ENCODE measurements at regions not wholly inside any gene's neighbourhood (a gene's known extent, or its start where the extent isn't known, plus 50 kb on each side); places are given as distances from the start of the nearest gene placed in this dataset.

DNA sequence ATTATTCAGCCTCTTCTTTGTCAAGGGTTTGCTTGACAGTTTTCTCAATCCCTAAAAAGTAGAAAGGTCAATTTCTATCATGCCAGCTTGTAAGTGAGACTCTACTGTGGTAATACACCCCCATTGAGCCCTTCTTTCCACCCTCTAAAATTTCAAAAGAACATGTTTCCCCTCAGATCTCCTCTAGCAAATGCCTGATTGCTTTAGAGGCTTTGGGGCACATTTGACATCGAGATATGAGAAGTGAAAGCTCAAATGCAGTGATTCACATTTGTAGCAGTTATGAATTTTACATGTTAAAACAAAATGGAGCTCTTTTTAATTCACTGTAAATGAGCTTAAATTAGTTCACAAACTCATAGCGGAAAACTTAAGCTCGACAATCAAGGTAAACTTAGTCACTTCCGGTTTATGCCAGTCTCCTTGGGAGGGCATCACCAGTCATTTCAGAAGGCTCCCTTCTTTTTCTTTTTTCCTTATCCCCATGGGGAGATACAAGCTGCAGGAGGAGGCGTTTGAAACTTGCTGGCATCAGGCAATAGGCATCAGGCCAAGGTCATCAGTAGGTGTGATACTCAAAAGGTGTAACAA lies 55.3 kb upstream of the ADO start:
- no peak for DNase-seq

All from EL (cell line).